ENCODE measurements at regions not wholly inside any gene's neighbourhood (a gene's known extent, or its start where the extent isn't known, plus 50 kb on each side); places are given as distances from the start of the nearest gene placed in this dataset.

- 87% methylated on average over 1 of the region's 1 CpG for WGBS
- H3K27me3 ChIP-seq (ENCODE audit: control insufficient read depth in 2 of 2, insufficient read depth in 1 of 2, low read length in 1 of 2) = no peaks in the 10 kb centered on the region
- no peak overlapping the region for H3K27ac ChIP-seq (ENCODE audit: low read depth in 1 of 2, low read length in 1 of 2)
- H3K4me3 ChIP-seq (ENCODE audit: low read length in 2 of 2) = no peak overlapping the region
- H3K36me3 ChIP-seq (ENCODE audit: control insufficient read depth in 2 of 2, insufficient read depth in 2 of 2, low read length in 1 of 2) = no peaks in the 10 kb centered on the region
- no peak for DNase-seq (ENCODE audit: low read depth in 6 of 9, low spot score in 9 of 9)
- no peaks in the 10 kb centered on the region for H3K4me1 ChIP-seq (ENCODE audit: control insufficient read depth in 2 of 2, insufficient read depth in 2 of 2, low read length in 2 of 2)
- H3K9me3 ChIP-seq (ENCODE audit: control insufficient read depth in 2 of 2, insufficient read depth in 1 of 2, low read length in 1 of 2) = no peaks in the 10 kb centered on the region
Measured at GRCh38 chr4:17293901-17294300, 218.0 kb downstream of the QDPR start.

- no peaks in the 10 kb centered on the region for H3K27me3 ChIP-seq (ENCODE audit: control insufficient read depth in 2 of 2, insufficient read depth in 1 of 2, low read length in 1 of 2)
- WGBS = 84% methylated on average over 1 of the region's 1 CpG
- no peak for DNase-seq (ENCODE audit: low read depth in 6 of 9, low spot score in 9 of 9)
- no peak overlapping the region for H3K4me3 ChIP-seq (ENCODE audit: low read length in 2 of 2)
- no peaks in the 10 kb centered on the region for H3K4me1 ChIP-seq (ENCODE audit: control insufficient read depth in 2 of 2, insufficient read depth in 2 of 2, low read length in 2 of 2)
- no peaks in the 10 kb centered on the region for H3K36me3 ChIP-seq (ENCODE audit: control insufficient read depth in 2 of 2, insufficient read depth in 2 of 2, low read length in 1 of 2)
- no peaks in the 10 kb centered on the region for H3K9me3 ChIP-seq (ENCODE audit: control insufficient read depth in 2 of 2, insufficient read depth in 1 of 2, low read length in 1 of 2)
- no peak overlapping the region for H3K27ac ChIP-seq (ENCODE audit: low read depth in 1 of 2, low read length in 1 of 2)
Measured at GRCh38 chr4:17288151-17288550, 223.7 kb downstream of the QDPR start.

- no peaks in the 10 kb centered on the region for H3K9me3 ChIP-seq (ENCODE audit: control insufficient read depth in 2 of 2, insufficient read depth in 1 of 2, low read length in 1 of 2)
- no peaks in the 10 kb centered on the region for H3K36me3 ChIP-seq (ENCODE audit: control insufficient read depth in 2 of 2, insufficient read depth in 2 of 2, low read length in 1 of 2)
- 78% methylated on average over 7 of the region's 7 CpGs for WGBS
- no peak overlapping the region for H3K4me3 ChIP-seq (ENCODE audit: low read length in 2 of 2)
- DNase-seq (ENCODE audit: low read depth in 6 of 9, low spot score in 9 of 9) = no peak
- no peaks in the 10 kb centered on the region for H3K27me3 ChIP-seq (ENCODE audit: control insufficient read depth in 2 of 2, insufficient read depth in 1 of 2, low read length in 1 of 2)
- H3K4me1 ChIP-seq (ENCODE audit: control insufficient read depth in 2 of 2, insufficient read depth in 2 of 2, low read length in 2 of 2) = no peaks in the 10 kb centered on the region
- H3K27ac ChIP-seq (ENCODE audit: low read depth in 1 of 2, low read length in 1 of 2) = no peak overlapping the region
Measured at GRCh38 chr4:17286752-17287460, 225.0 kb downstream of the QDPR start.

GRCh38 chr4:17285747-17286146 lies 226.1 kb downstream of the QDPR start:
- WGBS = 92% methylated on average over 4 of the region's 4 CpGs
- Histone ChIP-seq H3K4me3 (ENCODE audit: low read length in 2 of 2) (no peak overlapping the region), H3K27ac (ENCODE audit: low read depth in 1 of 2, low read length in 1 of 2) (no peak overlapping the region), H3K36me3 (ENCODE audit: control insufficient read depth in 2 of 2, insufficient read depth in 2 of 2, low read length in 1 of 2) (no peaks in the 10 kb centered on the region), H3K9me3 (ENCODE audit: control insufficient read depth in 2 of 2, insufficient read depth in 1 of 2, low read length in 1 of 2) (no peaks in the 10 kb centered on the region), H3K27me3 (ENCODE audit: control insufficient read depth in 2 of 2, insufficient read depth in 1 of 2, low read length in 1 of 2) (no peaks in the 10 kb centered on the region), H3K4me1 (ENCODE audit: control insufficient read depth in 2 of 2, insufficient read depth in 2 of 2, low read length in 2 of 2) (no peaks in the 10 kb centered on the region)
- no peak for DNase-seq (ENCODE audit: low read depth in 6 of 9, low spot score in 9 of 9)

- Histone ChIP-seq H3K27ac (ENCODE audit: low read depth in 1 of 2, low read length in 1 of 2) (no peak overlapping the region), H3K27me3 (ENCODE audit: control insufficient read depth in 2 of 2, insufficient read depth in 1 of 2, low read length in 1 of 2) (no peaks in the 10 kb centered on the region), H3K4me1 (ENCODE audit: control insufficient read depth in 2 of 2, insufficient read depth in 2 of 2, low read length in 2 of 2) (no peaks in the 10 kb centered on the region), H3K36me3 (ENCODE audit: control insufficient read depth in 2 of 2, insufficient read depth in 2 of 2, low read length in 1 of 2) (no peaks in the 10 kb centered on the region), H3K9me3 (ENCODE audit: control insufficient read depth in 2 of 2, insufficient read depth in 1 of 2, low read length in 1 of 2) (no peaks in the 10 kb centered on the region), H3K4me3 (ENCODE audit: low read length in 2 of 2) (no peak overlapping the region)
- WGBS = 86% methylated on average over 5 of the region's 5 CpGs
- no peak for DNase-seq (ENCODE audit: low read depth in 6 of 9, low spot score in 9 of 9)
Measured at GRCh38 chr4:17284323-17285175, 227.3 kb downstream of the QDPR start.

- DNase-seq (ENCODE audit: low read depth in 6 of 9, low spot score in 9 of 9) = no peak
- no peak overlapping the region for H3K4me3 ChIP-seq (ENCODE audit: low read length in 2 of 2)
- WGBS = 96% methylated on average over 4 of the region's 4 CpGs
- no peaks in the 10 kb centered on the region for H3K9me3 ChIP-seq (ENCODE audit: control insufficient read depth in 2 of 2, insufficient read depth in 1 of 2, low read length in 1 of 2)
- H3K36me3 ChIP-seq (ENCODE audit: control insufficient read depth in 2 of 2, insufficient read depth in 2 of 2, low read length in 1 of 2) = no peaks in the 10 kb centered on the region
- H3K27ac ChIP-seq (ENCODE audit: low read depth in 1 of 2, low read length in 1 of 2) = no peak overlapping the region
- H3K4me1 ChIP-seq (ENCODE audit: control insufficient read depth in 2 of 2, insufficient read depth in 2 of 2, low read length in 2 of 2) = no peaks in the 10 kb centered on the region
- no peaks in the 10 kb centered on the region for H3K27me3 ChIP-seq (ENCODE audit: control insufficient read depth in 2 of 2, insufficient read depth in 1 of 2, low read length in 1 of 2)
Measured at GRCh38 chr4:17283832-17284231, 228.1 kb downstream of the QDPR start.

- DNase-seq (ENCODE audit: low read depth in 6 of 9, low spot score in 9 of 9) = no peak
- Histone ChIP-seq H3K27me3 (ENCODE audit: control insufficient read depth in 2 of 2, insufficient read depth in 1 of 2, low read length in 1 of 2) (no peaks in the 10 kb centered on the region), H3K4me1 (ENCODE audit: control insufficient read depth in 2 of 2, insufficient read depth in 2 of 2, low read length in 2 of 2) (no peaks in the 10 kb centered on the region), H3K9me3 (ENCODE audit: control insufficient read depth in 2 of 2, insufficient read depth in 1 of 2, low read length in 1 of 2) (no peaks in the 10 kb centered on the region), H3K4me3 (ENCODE audit: low read length in 2 of 2) (no peak overlapping the region), H3K27ac (ENCODE audit: low read depth in 1 of 2, low read length in 1 of 2) (no peak overlapping the region), H3K36me3 (ENCODE audit: control insufficient read depth in 2 of 2, insufficient read depth in 2 of 2, low read length in 1 of 2) (no peaks in the 10 kb centered on the region)
- WGBS = 91% methylated on average over 7 of the region's 7 CpGs
Measured at GRCh38 chr4:17283251-17283650, 228.6 kb downstream of the QDPR start.

GRCh38 chr4:17280261-17281018 lies 231.4 kb downstream of the QDPR start:
- Histone ChIP-seq H3K4me1 (ENCODE audit: control insufficient read depth in 2 of 2, insufficient read depth in 2 of 2, low read length in 2 of 2) (no peaks in the 10 kb centered on the region), H3K4me3 (ENCODE audit: low read length in 2 of 2) (no peak overlapping the region), H3K27ac (ENCODE audit: low read depth in 1 of 2, low read length in 1 of 2) (no peak overlapping the region), H3K27me3 (ENCODE audit: control insufficient read depth in 2 of 2, insufficient read depth in 1 of 2, low read length in 1 of 2) (no peaks in the 10 kb centered on the region), H3K9me3 (ENCODE audit: control insufficient read depth in 2 of 2, insufficient read depth in 1 of 2, low read length in 1 of 2) (no peaks in the 10 kb centered on the region), H3K36me3 (ENCODE audit: control insufficient read depth in 2 of 2, insufficient read depth in 2 of 2, low read length in 1 of 2) (no peaks in the 10 kb centered on the region)
- WGBS = 99% methylated on average over 6 of the region's 6 CpGs
- DNase-seq (ENCODE audit: low read depth in 6 of 9, low spot score in 9 of 9) = no peak

- Histone ChIP-seq H3K27me3 (ENCODE audit: control insufficient read depth in 2 of 2, insufficient read depth in 1 of 2, low read length in 1 of 2) (no peaks in the 10 kb centered on the region), H3K4me1 (ENCODE audit: control insufficient read depth in 2 of 2, insufficient read depth in 2 of 2, low read length in 2 of 2) (no peaks in the 10 kb centered on the region), H3K27ac (ENCODE audit: low read depth in 1 of 2, low read length in 1 of 2) (no peak overlapping the region), H3K4me3 (ENCODE audit: low read length in 2 of 2) (no peak overlapping the region), H3K36me3 (ENCODE audit: control insufficient read depth in 2 of 2, insufficient read depth in 2 of 2, low read length in 1 of 2) (no peaks in the 10 kb centered on the region), H3K9me3 (ENCODE audit: control insufficient read depth in 2 of 2, insufficient read depth in 1 of 2, low read length in 1 of 2) (no peaks in the 10 kb centered on the region)
- no peak for DNase-seq (ENCODE audit: low read depth in 6 of 9, low spot score in 9 of 9)
- 66% methylated on average over 6 of the region's 6 CpGs for WGBS
Measured at GRCh38 chr4:17276776-17277175, 235.1 kb downstream of the QDPR start.

Measured in thymus (tissue), 11 donors.